HEK293 (cell line): ENCODE measurements at regions not wholly inside any gene's neighbourhood (a gene's known extent, or its start where the extent isn't known, plus 50 kb on each side); places are given as distances from the start of the nearest gene placed in this dataset.

Experiments used
- CTCF ChIP-seq: fragments of 450-650 bp; formaldehyde crosslinking; IDR thresholded peaks from 2 replicates; pipeline ENCODE4 v1.5.1; 2016; ENCODE audit warnings: missing biosample characterization, missing genetic modification characterization
- YY1 ChIP-seq: fragments of 450-650 bp; formaldehyde crosslinking; IDR thresholded peaks from 2 replicates; pipeline ENCODE4 v1.5.1; 2018; ENCODE audit warnings: missing biosample characterization, missing genetic modification characterization
- ZNF274 ChIP-seq, 2 experiments: fragments of 200-500 bp in 1 of 2; fragments of 450-650 bp in 1 of 2; sonication (Bioruptor generic) in 1 of 2; formaldehyde crosslinking in 1 of 2; IDR thresholded peaks; 2 replicates each; pipeline versions ENCODE4 v1.5.1 to v1.6.1; 2014 to 2016; ENCODE audit warnings: borderline replicate concordance in 1 of 2, inconsistent platforms in 1 of 2, low read length in 1 of 2, missing biosample characterization in 1 of 2, missing genetic modification characterization in 1 of 2

GRCh38 chr19:31520633-31521032 lies 171.4 kb upstream of the TSHZ3 start:
- TF ChIP-seq YY1 (tag by site-specific recombination) (no peak), CTCF (tag by site-specific recombination) (no peak), ZNF274 (IDR thresholded peaks at IDR 0.05; ENCODE audit: low read length) (no peak), ZNF274 (tag by site-specific recombination; IDR thresholded peaks at IDR 0.05; ENCODE audit: borderline replicate concordance) (no peak)
